ENCODE measurements at regions not wholly inside any gene's neighbourhood (a gene's known extent, or its start where the extent isn't known, plus 50 kb on each side); places are given as distances from the start of the nearest gene placed in this dataset.

GRCh38 chr20:63080411-63080810, 73.6 kb upstream of the BHLHE23 start:
- DNase-seq (ENCODE audit: low spot score) (peak; percentile 5), ATAC-seq (no peak)
- no peak for TF ChIP-seq NR3C1 (CRISPR knock-in tag; conservative IDR thresholded peaks at IDR 0.05; ENCODE audit: low read depth)
- no peak for TF ChIP-seq NR2C2 (CRISPR knock-in tag; IDR thresholded peaks at IDR 0.05)
- no peak for TF ChIP-seq E2F4 (CRISPR knock-in tag; IDR thresholded peaks at IDR 0.05; ENCODE audit: borderline replicate concordance, low read depth)
- no peak for TF ChIP-seq NR1H2 (CRISPR knock-in tag; IDR thresholded peaks at IDR 0.05)
- TF ChIP-seq JAZF1 (CRISPR knock-in tag; IDR thresholded peaks at IDR 0.05), result no peak
- no peak for TF ChIP-seq KAT7 (CRISPR knock-in tag; IDR thresholded peaks at IDR 0.05; ENCODE audit: borderline replicate concordance)
- no peak for TF ChIP-seq EMX1 (CRISPR knock-in tag; IDR thresholded peaks at IDR 0.05)
- TF ChIP-seq STAT6 (CRISPR knock-in tag; conservative IDR thresholded peaks at IDR 0.05; ENCODE audit: low read depth), result no peak
- Mint-ChIP-seq H3K9me3 (peaks cover 26% of the 10 kb centered on the region), H3K4me3 (no peak overlapping the region), H3K36me3 (no peaks in the 10 kb centered on the region), H3K27ac (no peak overlapping the region), H3K27me3 (ENCODE audit: low read depth) (peaks cover 22% of the 10 kb centered on the region), H3K4me1 (no peaks in the 10 kb centered on the region; the same call in 1 of the 2 replicates)
- CTCF ChIA-PET, result no interaction called here
- POLR2A ChIA-PET, result no interaction called here

- H3K9me3 Mint-ChIP-seq, result peaks cover 30% of the 10 kb centered on the region
- peaks cover 24% of the 10 kb centered on the region for H3K27me3 Mint-ChIP-seq (ENCODE audit: low read depth)
- ATAC-seq (no peak), DNase-seq (ENCODE audit: low spot score) (peak; percentile 3)
- H3K27ac Mint-ChIP-seq, result no peak overlapping the region
- TF ChIP-seq CREM (CRISPR knock-in tag; IDR thresholded peaks at IDR 0.05), result no peak
- ChIA-PET CTCF (no interaction called here), POLR2A (no interaction called here)
- H3K36me3 Mint-ChIP-seq, result no peaks in the 10 kb centered on the region
- H3K4me3 Mint-ChIP-seq, result no peak overlapping the region
- no peaks in the 10 kb centered on the region; the same call in 1 of the 2 replicates for H3K4me1 Mint-ChIP-seq
Measured at GRCh38 chr20:63079971-63080370, 73.2 kb upstream of the BHLHE23 start.

GRCh38 chr20:63077705-63078104, 70.9 kb upstream of the BHLHE23 start:
- ATAC-seq (no peak), DNase-seq (ENCODE audit: low spot score) (no peak)
- ChIA-PET POLR2A (no interaction called here), CTCF (no interaction called here)
- Mint-ChIP-seq H3K27me3 (ENCODE audit: low read depth) (peaks cover 33% of the 10 kb centered on the region), H3K9me3 (peaks cover 32% of the 10 kb centered on the region), H3K36me3 (no peaks in the 10 kb centered on the region), H3K4me3 (no peak overlapping the region), H3K4me1 (peaks cover 4% of the 10 kb centered on the region), H3K27ac (no peak overlapping the region)
- TF ChIP-seq ETV6 (CRISPR knock-in tag; IDR thresholded peaks at IDR 0.05), result no peak
- TF ChIP-seq KAT7 (CRISPR knock-in tag; IDR thresholded peaks at IDR 0.05; ENCODE audit: borderline replicate concordance), result no peak
- TF ChIP-seq E2F4 (CRISPR knock-in tag; IDR thresholded peaks at IDR 0.05; ENCODE audit: borderline replicate concordance, low read depth), result no peak
- TF ChIP-seq USF2 (CRISPR knock-in tag; IDR thresholded peaks at IDR 0.05), result no peak
- no peak for TF ChIP-seq MXD4 (CRISPR knock-in tag; IDR thresholded peaks at IDR 0.05; ENCODE audit: borderline replicate concordance)
- TF ChIP-seq PRDM15 (CRISPR knock-in tag; IDR thresholded peaks at IDR 0.05), result no peak
- TF ChIP-seq GRHL2 (CRISPR knock-in tag; IDR thresholded peaks at IDR 0.05; ENCODE audit: insufficient replicate concordance, severe bottlenecking), result no peak
- TF ChIP-seq JUN (CRISPR knock-in tag; IDR thresholded peaks at IDR 0.05), result no peak
- TF ChIP-seq PREB (CRISPR knock-in tag; IDR thresholded peaks at IDR 0.05; ENCODE audit: borderline replicate concordance), result no peak

All from WTC11 (cell line).